ENCODE measurements at regions not wholly inside any gene's neighbourhood (a gene's known extent, or its start where the extent isn't known, plus 50 kb on each side); places are given as distances from the start of the nearest gene placed in this dataset.

DNA sequence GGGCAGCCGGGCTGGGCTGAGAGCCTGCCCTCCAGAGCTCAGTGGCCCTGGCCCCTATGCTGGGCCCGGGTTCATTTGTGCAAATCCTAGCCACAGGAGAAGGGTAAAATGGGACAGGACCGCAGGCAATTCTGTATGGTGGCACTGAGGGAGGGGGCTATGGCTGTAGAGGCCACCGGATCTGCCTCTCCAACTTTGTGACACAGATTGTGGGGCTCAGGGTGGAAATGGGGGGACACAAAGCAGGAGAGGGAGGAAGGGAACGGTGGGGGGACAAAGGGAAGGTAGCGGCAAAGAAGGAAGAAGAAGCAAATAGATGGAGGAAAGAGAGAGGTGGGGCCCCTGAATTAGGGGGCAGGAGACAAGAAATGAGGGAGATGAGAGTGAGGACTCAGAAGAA is 201.1 kb downstream of the SMAD2 start:
- H2AFZ ChIP-seq (ENCODE audit: low read length): no peak overlapping the region
- no peaks in the 10 kb centered on the region for H3K9me3 ChIP-seq (ENCODE audit: low read length)
- no peak overlapping the region for H3K4me2 ChIP-seq (ENCODE audit: low read length)
- H3K79me2 ChIP-seq (ENCODE audit: insufficient read depth, low read length): no peaks in the 10 kb centered on the region
- no peaks in the 10 kb centered on the region for H3K4me1 ChIP-seq (ENCODE audit: insufficient read depth, low read length, severe bottlenecking)
- no peaks in the 10 kb centered on the region for H3K36me3 ChIP-seq (ENCODE audit: insufficient read depth, low read length)
- no peak for TF ChIP-seq EZH2 (IDR thresholded peaks at IDR 0.05; ENCODE audit: borderline replicate concordance, low read length)
- TF ChIP-seq, protein P1, sequence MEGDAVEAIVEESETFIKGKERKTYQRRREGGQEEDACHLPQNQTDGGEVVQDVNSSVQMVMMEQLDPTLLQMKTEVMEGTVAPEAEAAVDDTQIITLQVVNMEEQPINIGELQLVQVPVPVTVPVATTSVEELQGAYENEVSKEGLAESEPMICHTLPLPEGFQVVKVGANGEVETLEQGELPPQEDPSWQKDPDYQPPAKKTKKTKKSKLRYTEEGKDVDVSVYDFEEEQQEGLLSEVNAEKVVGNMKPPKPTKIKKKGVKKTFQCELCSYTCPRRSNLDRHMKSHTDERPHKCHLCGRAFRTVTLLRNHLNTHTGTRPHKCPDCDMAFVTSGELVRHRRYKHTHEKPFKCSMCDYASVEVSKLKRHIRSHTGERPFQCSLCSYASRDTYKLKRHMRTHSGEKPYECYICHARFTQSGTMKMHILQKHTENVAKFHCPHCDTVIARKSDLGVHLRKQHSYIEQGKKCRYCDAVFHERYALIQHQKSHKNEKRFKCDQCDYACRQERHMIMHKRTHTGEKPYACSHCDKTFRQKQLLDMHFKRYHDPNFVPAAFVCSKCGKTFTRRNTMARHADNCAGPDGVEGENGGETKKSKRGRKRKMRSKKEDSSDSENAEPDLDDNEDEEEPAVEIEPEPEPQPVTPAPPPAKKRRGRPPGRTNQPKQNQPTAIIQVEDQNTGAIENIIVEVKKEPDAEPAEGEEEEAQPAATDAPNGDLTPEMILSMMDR (IDR thresholded peaks at IDR 0.05; ENCODE audit: low read length): no peak
- no peak overlapping the region for H3K27ac ChIP-seq (ENCODE audit: low read depth, low read length, poor library complexity, severe bottlenecking)
- no peak overlapping the region for H3K4me3 ChIP-seq (ENCODE audit: low read depth, low read length, poor library complexity, severe bottlenecking)
- H3K9me2 ChIP-seq (ENCODE audit: low read depth, low read length): no peaks in the 10 kb centered on the region
- H4K20me1 ChIP-seq (ENCODE audit: insufficient read depth, low read length): no peaks in the 10 kb centered on the region
- no peaks in the 10 kb centered on the region for H3K27me3 ChIP-seq (ENCODE audit: insufficient read depth, low read length)
- H3K9ac ChIP-seq (ENCODE audit: low read length): no peak overlapping the region
- no peaks in the 10 kb centered on the region for H3F3A ChIP-seq (ENCODE audit: insufficient read depth, low read length)

DNA sequence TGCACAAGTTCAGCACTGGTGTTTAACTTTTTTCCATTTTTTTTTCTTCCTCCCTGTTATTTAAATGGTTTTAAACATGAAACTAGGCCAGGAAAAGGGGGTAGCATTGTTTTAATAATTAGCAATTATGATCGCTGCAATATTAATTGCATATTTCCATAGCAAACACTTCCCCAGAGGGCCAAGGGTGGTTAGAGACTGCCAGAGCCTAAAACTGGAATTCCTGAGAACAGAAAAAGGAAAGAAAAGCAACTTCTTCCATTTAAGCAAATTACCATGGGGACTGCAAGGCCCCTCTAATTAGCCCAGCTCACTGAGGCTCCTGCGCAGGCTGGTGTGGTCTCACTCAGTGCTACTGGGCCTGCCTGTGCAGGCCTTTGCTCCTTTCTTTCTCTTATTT is 201.5 kb downstream of the SMAD2 start:
- Histone ChIP-seq H3K4me1 (ENCODE audit: insufficient read depth, low read length, severe bottlenecking) (no peaks in the 10 kb centered on the region), H3K9me3 (ENCODE audit: low read length) (no peaks in the 10 kb centered on the region), H3K4me2 (ENCODE audit: low read length) (no peak overlapping the region), H3K36me3 (ENCODE audit: insufficient read depth, low read length) (no peaks in the 10 kb centered on the region), H3K27ac (ENCODE audit: low read depth, low read length, poor library complexity, severe bottlenecking) (no peak overlapping the region), H3K9me2 (ENCODE audit: low read depth, low read length) (no peaks in the 10 kb centered on the region), H3K27me3 (ENCODE audit: insufficient read depth, low read length) (no peaks in the 10 kb centered on the region), H3K9ac (ENCODE audit: low read length) (no peak overlapping the region), H3K4me3 (ENCODE audit: low read depth, low read length, poor library complexity, severe bottlenecking) (no peak overlapping the region), H4K20me1 (ENCODE audit: insufficient read depth, low read length) (no peaks in the 10 kb centered on the region), H3K79me2 (ENCODE audit: insufficient read depth, low read length) (no peaks in the 10 kb centered on the region), H3F3A (ENCODE audit: insufficient read depth, low read length) (no peaks in the 10 kb centered on the region), H2AFZ (ENCODE audit: low read length) (no peak overlapping the region)
- no peak for TF ChIP-seq EZH2 (IDR thresholded peaks at IDR 0.05; ENCODE audit: borderline replicate concordance, low read length)
- TF ChIP-seq, protein P1 (IDR thresholded peaks at IDR 0.05; ENCODE audit: low read length): no peak

DNA sequence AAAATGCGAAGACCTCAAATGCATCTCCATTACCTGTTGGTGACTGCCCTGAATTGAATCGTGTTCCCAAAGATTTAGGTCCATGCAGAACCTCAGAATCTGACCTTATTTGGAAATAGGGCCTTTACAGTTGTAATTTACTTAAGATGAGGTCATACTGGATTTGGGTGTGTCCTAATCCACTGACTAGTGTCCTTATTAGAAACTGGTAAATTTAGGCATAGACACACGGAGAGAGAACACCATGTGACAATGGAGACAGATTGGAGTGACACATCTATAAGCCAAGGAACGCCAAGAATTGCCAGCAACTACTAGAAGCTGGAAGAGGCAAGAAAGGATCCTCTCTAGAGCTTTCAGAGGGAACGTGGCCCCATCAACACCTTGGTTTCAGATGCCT is 203.1 kb downstream of the SMAD2 start:
- H3K4me3 ChIP-seq (ENCODE audit: low read depth, low read length, poor library complexity, severe bottlenecking): no peak overlapping the region
- H3K36me3 ChIP-seq (ENCODE audit: insufficient read depth, low read length): no peaks in the 10 kb centered on the region
- no peak overlapping the region for H3K4me2 ChIP-seq (ENCODE audit: low read length)
- no peaks in the 10 kb centered on the region for H3K79me2 ChIP-seq (ENCODE audit: insufficient read depth, low read length)
- no peaks in the 10 kb centered on the region for H4K20me1 ChIP-seq (ENCODE audit: insufficient read depth, low read length)
- H3K9me3 ChIP-seq (ENCODE audit: low read length): no peaks in the 10 kb centered on the region
- no peaks in the 10 kb centered on the region for H3K27me3 ChIP-seq (ENCODE audit: insufficient read depth, low read length)
- no peak overlapping the region for H2AFZ ChIP-seq (ENCODE audit: low read length)
- no peaks in the 10 kb centered on the region for H3K9me2 ChIP-seq (ENCODE audit: low read depth, low read length)
- H3K4me1 ChIP-seq (ENCODE audit: insufficient read depth, low read length, severe bottlenecking): no peaks in the 10 kb centered on the region
- H3F3A ChIP-seq (ENCODE audit: insufficient read depth, low read length): no peaks in the 10 kb centered on the region
- H3K9ac ChIP-seq (ENCODE audit: low read length): no peak overlapping the region
- H3K27ac ChIP-seq (ENCODE audit: low read depth, low read length, poor library complexity, severe bottlenecking): no peak overlapping the region
- TF ChIP-seq, protein P1 (IDR thresholded peaks at IDR 0.05; ENCODE audit: low read length): no peak
- TF ChIP-seq EZH2 (IDR thresholded peaks at IDR 0.05; ENCODE audit: borderline replicate concordance, low read length): no peak

Measured in OCI-LY1 (cell line).